ENCODE measurements at regions not wholly inside any gene's neighbourhood (a gene's known extent, or its start where the extent isn't known, plus 50 kb on each side); places are given as distances from the start of the nearest gene placed in this dataset.
"Not testable (repeated sequence)": the region's sequence is repeated elsewhere in the genome, so short reads cannot be mapped to it uniquely, and the experiment has no call there.

- intact Hi-C loops (cut with DNase I; ENCODE audit: low total_unique reads) = no loop called here
- no peak for TF ChIP-seq CTCF (IDR thresholded peaks at IDR 0.05 in 4 of 5, conservative IDR thresholded peaks at IDR 0.05 in 1 of 5)
- TF ChIP-seq POLR2A (IDR thresholded peaks at IDR 0.05) = no peak
- H3K27me3 ChIP-seq = no peaks in the 10 kb centered on the region
- no peak overlapping the region for H3K4me3 ChIP-seq
- in situ Hi-C loops (cut with MboI; ENCODE audit: low sequenced_read_pairs in 4 of 4) = no loop called here
- no peaks in the 10 kb centered on the region for H3K36me3 ChIP-seq
- H3K27ac ChIP-seq = no peak overlapping the region
- no peaks in the 10 kb centered on the region for H3K4me1 ChIP-seq
- DNase-seq = no peak
- no peak for ATAC-seq
- H3K9me3 ChIP-seq = no peaks in the 10 kb centered on the region
Observed at GRCh38 chr11:123338997-123339752, 90.9 kb upstream of the GRAMD1B start.

DNA sequence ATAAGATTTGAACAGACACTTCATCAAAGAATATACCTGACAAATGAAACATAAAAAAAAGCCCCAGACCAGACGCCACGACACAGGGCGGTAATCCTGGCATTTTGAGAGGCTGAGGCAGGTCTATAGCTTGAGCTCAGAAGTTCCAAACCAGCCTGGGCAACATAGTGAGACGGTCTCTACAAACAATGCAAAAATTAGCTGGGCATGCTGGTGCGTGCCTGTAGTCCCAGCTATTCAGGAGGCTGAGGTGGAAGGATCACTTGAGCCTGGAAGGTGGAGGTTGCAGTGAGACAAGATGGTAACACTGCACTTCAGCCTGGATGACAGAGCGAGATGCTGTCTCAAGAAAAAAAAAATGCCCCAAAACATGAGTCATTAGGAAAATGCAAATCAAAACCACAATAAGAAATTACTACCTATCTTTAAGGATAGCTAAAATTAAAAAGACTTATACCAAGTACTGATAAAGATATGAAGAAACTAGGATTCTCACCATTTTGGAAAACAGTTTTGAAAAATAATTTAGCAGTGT is 91.7 kb upstream of the GRAMD1B start:
- no peak for TF ChIP-seq POLR2A (IDR thresholded peaks at IDR 0.05)
- TF ChIP-seq CTCF (IDR thresholded peaks at IDR 0.05 in 4 of 5, conservative IDR thresholded peaks at IDR 0.05 in 1 of 5) = no peak
- in situ Hi-C loops (cut with MboI; ENCODE audit: low sequenced_read_pairs in 4 of 4) (no loop called here), intact Hi-C loops (cut with DNase I; ENCODE audit: low total_unique reads) (no loop called here)
- no peaks in the 10 kb centered on the region for H3K27me3 ChIP-seq
- no peak for DNase-seq
- no peaks in the 10 kb centered on the region for H3K36me3 ChIP-seq
- H3K27ac ChIP-seq = no peak overlapping the region
- no peaks in the 10 kb centered on the region for H3K9me3 ChIP-seq
- H3K4me3 ChIP-seq = no peak overlapping the region
- no peaks in the 10 kb centered on the region for H3K4me1 ChIP-seq
- no peak for ATAC-seq

GRCh38 chr11:123334925-123335324 is 95.1 kb upstream of the GRAMD1B start:
- Histone ChIP-seq H3K36me3 (no peaks in the 10 kb centered on the region), H3K9me3 (no peaks in the 10 kb centered on the region), H3K27ac (no peak overlapping the region), H3K4me1 (peaks cover 6 to 17% of the 10 kb centered on the region in 2 donors), H3K27me3 (no peaks in the 10 kb centered on the region), H3K4me3 (no peak overlapping the region)
- intact Hi-C loops (cut with DNase I; ENCODE audit: low total_unique reads) = no loop called here
- in situ Hi-C loops (cut with MboI; ENCODE audit: low sequenced_read_pairs in 4 of 4) = no loop called here
- DNase-seq (no peak), ATAC-seq (no peak)
- TF ChIP-seq CTCF (IDR thresholded peaks at IDR 0.05 in 4 of 5, conservative IDR thresholded peaks at IDR 0.05 in 1 of 5) (no peak), POLR2A (IDR thresholded peaks at IDR 0.05) (no peak)

GRCh38 chr11:123332577-123332976 is 97.5 kb upstream of the GRAMD1B start:
- DNase-seq; intact Hi-C loops (cut with DNase I; ENCODE audit: low total_unique reads); ATAC-seq; H3K27me3 ChIP-seq; H3K4me3 ChIP-seq; H3K9me3 ChIP-seq; H3K36me3 ChIP-seq; in situ Hi-C loops (cut with MboI; ENCODE audit: low sequenced_read_pairs in 4 of 4); H3K27ac ChIP-seq: not testable (repeated sequence)
- peaks cover 6 to 18% of the 10 kb centered on the region in 2 donors for H3K4me1 ChIP-seq

GRCh38 chr11:123330948-123331347 is 99.1 kb upstream of the GRAMD1B start:
- ATAC-seq (peak; percentile 100), DNase-seq (peak; percentile 31 to 58)
- in situ Hi-C loops (cut with MboI; ENCODE audit: low sequenced_read_pairs in 4 of 4) = no loop called here
- H3K27me3 ChIP-seq = no peaks in the 10 kb centered on the region
- intact Hi-C loops (cut with DNase I; ENCODE audit: low total_unique reads) = no loop called here
- H3K4me1 ChIP-seq = peaks cover 6 to 18% of the 10 kb centered on the region in 2 donors
- no peaks in the 10 kb centered on the region for H3K9me3 ChIP-seq
- H3K36me3 ChIP-seq = no peaks in the 10 kb centered on the region
- H3K4me3 ChIP-seq = no peak overlapping the region
- TF ChIP-seq CTCF (IDR thresholded peaks at IDR 0.05 in 4 of 5, conservative IDR thresholded peaks at IDR 0.05 in 1 of 5) = peak in 1 of 5 experiments; percentile 12
- peak in 1 of 2 donors; percentile 41 for TF ChIP-seq POLR2A (IDR thresholded peaks at IDR 0.05)
- H3K27ac ChIP-seq = peak overlapping the region; percentile 57 to 77 (median 71)
